HG03103 (cell line): ENCODE measurements at regions not wholly inside any gene's neighbourhood (a gene's known extent, or its start where the extent isn't known, plus 50 kb on each side); places are given as distances from the start of the nearest gene placed in this dataset.
"Not testable (repeated sequence)": the region's sequence is repeated elsewhere in the genome, so short reads cannot be mapped to it uniquely, and the experiment has no call there.

Experiments
- ATAC-seq: cut with Tn5 transposase; IDR thresholded peaks from one replicate; pipeline ENCODE4 v1.9.1; 2021; ENCODE audit warnings: low read depth; ENCODE audit not compliant: unreplicated experiment

GRCh38 chr14:85002846-85003245 is 527.1 kb upstream of the FLRT2 start:
- no peak for ATAC-seq

GRCh38 chr14:85003805-85004204 is 526.1 kb upstream of the FLRT2 start:
- ATAC-seq, result no peak

GRCh38 chr14:85009506-85009905 is 520.4 kb upstream of the FLRT2 start:
- no peak for ATAC-seq

- ATAC-seq, result no peak
Measured at GRCh38 chr14:85010186-85010585, 519.8 kb upstream of the FLRT2 start.

DNA sequence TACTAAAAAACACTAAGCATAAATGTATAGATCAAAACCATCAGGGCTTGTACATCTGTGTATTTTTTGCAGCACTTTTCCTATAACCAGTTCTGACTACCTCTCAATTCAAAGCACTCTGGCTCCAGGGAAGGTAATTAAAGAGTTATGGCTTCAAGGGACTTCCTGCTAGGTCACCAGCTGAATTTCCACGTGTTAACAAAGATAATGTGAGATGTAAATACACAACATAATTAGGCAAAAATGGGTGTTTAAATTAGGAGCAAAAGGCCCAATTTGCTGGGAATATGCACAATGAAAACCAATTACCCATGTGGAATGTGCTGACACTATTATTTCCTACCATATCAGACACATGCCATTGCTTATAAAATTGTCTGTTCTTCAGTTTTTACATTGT is 513.4 kb upstream of the FLRT2 start:
- no peak for ATAC-seq

DNA sequence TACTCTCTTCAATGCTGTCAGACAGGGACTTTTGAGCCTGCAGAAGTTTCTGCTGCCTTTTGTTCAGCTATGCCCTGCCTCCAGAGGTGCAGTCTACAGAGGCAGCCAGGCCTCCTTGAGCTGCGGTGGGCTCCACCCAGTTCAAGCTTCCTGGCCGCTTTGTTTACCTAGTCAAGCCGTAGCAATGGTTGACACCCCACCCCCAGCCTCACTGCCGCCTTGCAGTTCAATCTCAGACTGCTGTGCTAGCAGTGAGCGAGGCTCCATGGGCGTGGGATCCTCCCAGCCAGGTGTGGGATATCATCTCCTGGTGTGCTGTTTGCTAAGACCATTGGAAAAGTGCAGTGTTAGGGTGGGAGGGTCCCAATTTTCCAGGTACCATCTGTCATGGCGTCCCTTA is 506.1 kb upstream of the FLRT2 start:
- not testable (repeated sequence) for ATAC-seq

GRCh38 chr14:85024931-85025330 is 505.0 kb upstream of the FLRT2 start:
- ATAC-seq, result no peak

DNA sequence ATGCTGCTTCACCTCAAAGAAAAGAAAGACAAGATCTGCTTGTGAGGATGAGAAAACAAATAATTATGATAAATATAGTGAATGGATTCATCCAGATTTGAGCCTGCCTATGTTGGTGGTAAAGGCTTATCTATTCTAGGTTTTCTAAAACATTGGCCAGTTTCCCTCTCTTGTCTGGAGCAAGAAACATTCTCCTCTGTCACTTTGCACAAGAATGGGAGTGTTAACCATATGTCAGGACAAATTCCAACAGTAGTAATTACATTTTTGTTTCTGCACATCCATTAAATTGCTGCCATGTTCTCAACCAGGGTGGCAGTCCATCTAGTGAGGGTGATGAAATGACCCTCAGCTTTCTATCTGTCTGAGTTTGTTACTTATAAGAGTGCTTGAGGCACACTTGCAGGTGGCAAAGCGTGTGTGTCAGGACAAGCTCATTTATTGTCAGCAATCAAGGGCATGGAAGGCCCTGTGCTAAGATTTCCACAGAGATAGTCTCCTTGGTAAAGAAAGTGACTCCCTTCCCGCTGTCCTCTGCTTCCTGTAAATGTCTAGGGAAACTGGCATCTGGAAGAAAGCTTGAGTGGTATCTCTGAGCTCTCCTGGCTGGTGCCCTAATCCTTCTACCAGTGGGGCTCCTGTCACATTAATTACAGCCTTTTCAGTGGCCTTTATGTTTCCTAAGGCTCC is 502.1 kb upstream of the FLRT2 start:
- ATAC-seq, result no peak

GRCh38 chr14:85037411-85037810 is 492.5 kb upstream of the FLRT2 start:
- no peak for ATAC-seq

DNA sequence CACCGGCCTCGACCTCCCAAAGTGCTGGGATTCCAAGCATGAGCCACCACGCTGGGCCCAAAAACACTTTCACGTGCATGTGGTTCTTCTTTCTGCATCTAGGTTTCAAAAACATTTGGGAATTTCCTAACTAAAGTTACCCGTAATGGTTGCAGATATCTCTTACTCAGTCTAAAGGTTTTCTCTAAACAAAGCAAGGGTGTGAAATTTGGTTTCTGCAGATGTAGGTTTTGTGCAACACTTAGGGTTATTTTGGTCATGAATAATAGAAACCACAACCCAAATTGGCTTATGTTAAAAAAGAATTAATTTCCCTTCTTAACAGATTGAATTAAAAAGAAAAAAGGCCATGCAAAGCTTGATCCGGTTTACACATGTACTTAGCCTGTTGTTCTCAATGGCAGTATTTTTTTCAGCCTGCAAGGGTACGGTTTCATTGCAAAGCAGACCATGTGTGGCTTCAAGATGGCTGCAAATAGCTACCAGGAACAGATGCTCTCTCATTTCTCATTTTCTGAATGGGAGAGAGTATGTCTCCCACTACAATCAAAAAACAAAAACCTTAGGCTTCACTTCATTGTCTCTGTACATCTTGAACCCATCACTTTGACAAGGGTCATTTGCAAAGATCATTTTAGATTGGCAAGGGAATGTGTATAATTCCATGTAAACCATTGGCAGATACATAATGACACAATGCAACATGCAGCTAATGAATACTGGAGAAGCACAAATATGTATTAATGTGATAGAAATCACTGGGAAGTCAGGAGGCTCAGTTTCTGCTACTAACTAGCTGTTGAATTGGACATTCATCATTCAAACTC is 491.2 kb upstream of the FLRT2 start:
- ATAC-seq, result no peak

GRCh38 chr14:85039353-85039626 is 490.7 kb upstream of the FLRT2 start:
- ATAC-seq, result no peak

- ATAC-seq, result no peak
Measured at GRCh38 chr14:85040046-85040685, 489.8 kb upstream of the FLRT2 start.

- no peak for ATAC-seq
Measured at GRCh38 chr14:85041618-85042017, 488.3 kb upstream of the FLRT2 start.

DNA sequence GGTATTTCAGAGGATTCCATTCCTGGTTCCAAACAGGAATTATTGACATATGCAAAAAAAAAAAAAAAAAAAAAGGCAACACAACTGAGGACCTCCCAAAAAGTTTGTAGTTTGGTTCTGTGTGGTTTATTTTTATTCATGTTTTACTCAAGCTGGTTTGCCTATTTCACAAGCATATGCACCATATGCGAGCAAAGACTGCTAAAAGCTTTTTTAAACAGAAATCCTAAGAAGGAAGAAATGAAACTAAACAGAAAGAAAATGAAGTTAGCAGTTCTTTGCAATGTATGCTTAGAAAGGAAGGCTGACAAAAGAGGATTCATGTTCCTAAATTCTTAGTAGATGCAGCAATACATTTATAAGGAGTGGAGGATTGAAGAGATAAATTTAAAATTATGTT is 487.6 kb upstream of the FLRT2 start:
- ATAC-seq, result no peak

DNA sequence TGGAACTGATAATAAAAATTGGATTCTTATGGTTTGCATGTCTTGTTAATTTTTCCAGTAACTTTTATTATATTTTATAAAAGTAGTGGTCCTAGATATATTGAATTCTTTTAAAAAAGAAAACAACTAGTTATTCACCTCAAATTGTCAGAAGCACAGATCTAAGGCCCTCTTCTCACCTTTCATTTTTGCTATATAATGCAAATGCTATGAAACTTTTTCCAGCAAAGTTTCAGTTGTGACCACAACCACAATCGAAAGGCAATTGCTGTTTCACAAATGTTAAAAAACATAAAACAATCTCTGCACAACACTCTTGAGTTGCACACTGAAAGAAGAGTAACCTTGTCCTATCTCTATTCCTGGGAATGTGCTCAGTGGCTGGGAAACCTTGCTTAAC is 479.8 kb upstream of the FLRT2 start:
- no peak for ATAC-seq

- no peak for ATAC-seq
Measured at GRCh38 chr14:85052646-85053045, 477.3 kb upstream of the FLRT2 start.

DNA sequence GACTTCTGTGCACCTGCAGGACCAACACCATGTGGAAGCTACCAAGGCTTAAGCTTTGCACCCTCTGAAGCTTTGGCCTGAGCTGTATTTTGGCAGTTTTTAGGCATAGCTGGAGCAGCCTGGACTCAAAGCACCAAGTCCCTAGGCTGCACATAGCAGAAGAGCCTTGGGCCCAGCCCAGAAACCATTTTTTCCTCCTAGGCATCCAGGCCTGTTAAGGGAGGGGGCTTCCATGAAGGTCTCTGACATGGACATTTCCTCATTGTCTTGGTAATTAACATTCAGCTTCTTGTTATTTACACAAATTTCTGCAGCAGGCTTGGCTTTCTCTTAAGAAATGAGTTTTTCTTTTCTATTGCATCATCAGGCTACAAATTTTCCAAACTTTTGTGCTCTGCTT is 475.8 kb upstream of the FLRT2 start:
- no peak for ATAC-seq

DNA sequence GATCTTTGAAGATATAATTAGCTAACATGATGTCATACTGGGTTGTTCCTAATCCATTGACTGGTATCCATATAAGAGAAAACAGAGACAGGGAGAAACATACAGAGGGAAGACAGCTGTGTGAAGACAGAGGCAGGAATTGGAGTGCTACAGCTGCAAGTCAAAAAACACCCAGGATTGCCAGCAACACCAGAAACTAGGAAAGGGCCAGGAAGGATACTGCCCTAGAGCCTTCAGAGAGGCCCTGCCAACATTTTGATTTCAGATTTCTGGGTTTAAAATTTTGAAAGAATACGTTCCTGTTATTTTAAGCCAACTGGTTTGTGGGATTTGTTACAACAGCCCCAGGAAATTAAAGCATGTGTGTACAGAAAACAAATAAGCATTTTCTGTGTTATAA is 473.7 kb upstream of the FLRT2 start:
- ATAC-seq, result no peak

DNA sequence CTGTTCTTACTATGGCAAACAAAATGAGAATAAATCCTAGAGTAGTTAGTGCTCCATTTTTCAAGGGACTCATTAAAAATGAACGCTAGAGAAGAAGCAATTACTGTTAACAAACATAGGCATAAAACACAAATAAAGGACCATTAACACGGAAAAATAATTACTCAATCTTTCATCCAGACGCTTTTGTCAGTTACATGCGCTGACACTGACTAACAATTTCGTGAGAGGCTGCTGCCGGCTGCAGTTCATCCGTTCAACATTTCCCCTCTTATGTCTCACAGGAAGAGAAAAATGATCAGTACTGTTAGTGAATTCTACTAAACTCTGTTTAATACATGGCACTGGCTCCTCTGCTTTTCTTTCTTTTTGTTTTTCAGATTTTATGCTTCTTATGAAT is 472.7 kb upstream of the FLRT2 start:
- no peak for ATAC-seq

DNA sequence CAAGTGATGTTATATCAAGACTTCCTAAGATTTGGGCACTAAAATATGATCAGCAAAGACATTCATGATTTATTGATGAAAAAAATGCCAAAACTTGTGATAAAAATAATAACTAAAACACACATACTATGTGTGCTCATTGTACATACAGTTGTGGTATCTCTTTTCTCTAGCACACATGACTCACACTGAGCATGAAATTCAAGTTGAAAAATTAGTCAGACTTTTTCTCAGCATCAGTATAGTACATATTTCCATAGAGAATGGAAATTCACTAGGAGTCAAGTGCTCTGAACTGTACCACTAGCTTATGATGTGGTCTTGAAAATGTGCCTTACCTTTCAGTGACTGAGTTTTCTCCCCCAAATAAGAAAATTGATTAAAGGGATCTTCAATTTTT is 471.8 kb upstream of the FLRT2 start:
- no peak for ATAC-seq

- no peak for ATAC-seq
Measured at GRCh38 chr14:85060121-85060520, 469.8 kb upstream of the FLRT2 start.

GRCh38 chr14:85061256-85061655 is 468.7 kb upstream of the FLRT2 start:
- no peak for ATAC-seq
